GM12865 (cell line): ENCODE measurements at regions not wholly inside any gene's neighbourhood (a gene's known extent, or its start where the extent isn't known, plus 50 kb on each side); places are given as distances from the start of the nearest gene placed in this dataset.

Experiments used
- DNase-seq: peaks from one replicate; pipeline ENCODE4 v3.0.0; 2010; ENCODE audit warnings: low read depth
- H3K4me3 ChIP-seq: 2 replicates; pipeline ENCODE4 v1.5.1; 2011; ENCODE audit warnings: mild to moderate bottlenecking, low read depth, low read length, control low read depth
- TF ChIP-seq, protein P1 (sequence below): IDR thresholded peaks from 2 replicates; pipeline ENCODE4 v1.5.1; 2011; ENCODE audit warnings: low read length, control low read depth, low read depth, inconsistent platforms; ENCODE audit not compliant: insufficient read depth; ENCODE audit errors: missing control alignments

DNA sequence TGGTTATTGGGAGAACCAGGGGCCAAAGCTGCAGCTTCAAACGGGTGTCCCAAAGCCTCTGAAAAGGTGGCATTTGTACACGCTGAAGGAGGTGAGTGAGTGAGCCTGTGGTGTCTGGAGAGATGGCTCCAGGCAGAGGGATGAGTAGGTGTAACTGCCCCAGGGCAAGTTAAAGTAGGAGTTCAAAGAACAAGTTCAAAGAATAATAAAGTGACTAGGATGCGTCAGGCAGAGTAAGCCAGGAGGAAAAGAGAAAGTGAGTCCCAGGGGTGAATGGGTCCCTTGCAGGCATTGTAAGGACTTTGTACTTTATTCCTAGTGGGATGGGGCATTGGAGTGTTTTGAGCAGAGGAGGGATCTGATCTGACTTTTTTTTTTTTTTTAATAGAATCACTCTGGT lies 201.4 kb upstream of the PWP1 start:
- no peak overlapping the region for H3K4me3 ChIP-seq
- TF ChIP-seq, protein P1, sequence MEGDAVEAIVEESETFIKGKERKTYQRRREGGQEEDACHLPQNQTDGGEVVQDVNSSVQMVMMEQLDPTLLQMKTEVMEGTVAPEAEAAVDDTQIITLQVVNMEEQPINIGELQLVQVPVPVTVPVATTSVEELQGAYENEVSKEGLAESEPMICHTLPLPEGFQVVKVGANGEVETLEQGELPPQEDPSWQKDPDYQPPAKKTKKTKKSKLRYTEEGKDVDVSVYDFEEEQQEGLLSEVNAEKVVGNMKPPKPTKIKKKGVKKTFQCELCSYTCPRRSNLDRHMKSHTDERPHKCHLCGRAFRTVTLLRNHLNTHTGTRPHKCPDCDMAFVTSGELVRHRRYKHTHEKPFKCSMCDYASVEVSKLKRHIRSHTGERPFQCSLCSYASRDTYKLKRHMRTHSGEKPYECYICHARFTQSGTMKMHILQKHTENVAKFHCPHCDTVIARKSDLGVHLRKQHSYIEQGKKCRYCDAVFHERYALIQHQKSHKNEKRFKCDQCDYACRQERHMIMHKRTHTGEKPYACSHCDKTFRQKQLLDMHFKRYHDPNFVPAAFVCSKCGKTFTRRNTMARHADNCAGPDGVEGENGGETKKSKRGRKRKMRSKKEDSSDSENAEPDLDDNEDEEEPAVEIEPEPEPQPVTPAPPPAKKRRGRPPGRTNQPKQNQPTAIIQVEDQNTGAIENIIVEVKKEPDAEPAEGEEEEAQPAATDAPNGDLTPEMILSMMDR: no peak
- no peak for DNase-seq

DNA sequence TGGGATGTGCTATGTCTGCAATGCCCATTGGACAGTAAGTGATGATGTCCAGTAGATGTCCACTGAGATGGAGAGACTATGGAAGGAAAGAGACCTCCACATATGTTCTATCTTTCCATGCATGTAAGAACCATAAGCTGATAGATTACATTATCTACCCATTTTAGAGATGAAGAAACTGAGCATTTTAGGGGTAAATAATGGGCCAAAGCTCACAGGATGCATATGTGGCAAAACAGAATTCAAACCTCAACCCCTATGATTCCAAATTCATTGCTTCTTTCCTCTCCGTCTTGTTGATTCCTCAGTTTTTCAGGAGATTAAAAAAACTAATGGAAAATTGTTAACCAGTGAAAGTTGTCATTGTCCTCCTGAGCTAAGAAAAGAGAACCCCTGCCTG lies 200.7 kb upstream of the PWP1 start:
- H3K4me3 ChIP-seq: no peak overlapping the region
- TF ChIP-seq, protein P1: no peak
- no peak for DNase-seq

DNA sequence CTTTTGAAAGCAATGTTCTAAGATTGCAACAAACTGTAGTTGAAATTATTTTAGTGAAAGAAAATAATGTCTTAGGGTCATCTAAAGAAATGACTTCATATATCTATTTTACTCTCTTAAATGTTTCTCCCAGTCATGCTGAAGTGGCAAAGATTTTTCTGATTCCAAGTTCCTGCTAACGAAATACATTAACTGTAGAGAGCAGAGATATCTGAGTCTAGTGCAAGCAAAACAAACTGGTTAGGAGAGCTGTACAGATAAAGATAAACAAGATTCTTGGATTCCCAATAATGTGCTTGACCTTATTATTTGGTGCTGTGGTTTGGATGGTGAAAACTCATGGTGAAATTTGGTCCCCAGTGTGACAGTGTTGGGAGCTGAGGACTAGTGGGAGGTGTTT lies 199.9 kb upstream of the PWP1 start:
- no peak for DNase-seq
- no peak overlapping the region for H3K4me3 ChIP-seq
- TF ChIP-seq, protein P1: no peak

DNA sequence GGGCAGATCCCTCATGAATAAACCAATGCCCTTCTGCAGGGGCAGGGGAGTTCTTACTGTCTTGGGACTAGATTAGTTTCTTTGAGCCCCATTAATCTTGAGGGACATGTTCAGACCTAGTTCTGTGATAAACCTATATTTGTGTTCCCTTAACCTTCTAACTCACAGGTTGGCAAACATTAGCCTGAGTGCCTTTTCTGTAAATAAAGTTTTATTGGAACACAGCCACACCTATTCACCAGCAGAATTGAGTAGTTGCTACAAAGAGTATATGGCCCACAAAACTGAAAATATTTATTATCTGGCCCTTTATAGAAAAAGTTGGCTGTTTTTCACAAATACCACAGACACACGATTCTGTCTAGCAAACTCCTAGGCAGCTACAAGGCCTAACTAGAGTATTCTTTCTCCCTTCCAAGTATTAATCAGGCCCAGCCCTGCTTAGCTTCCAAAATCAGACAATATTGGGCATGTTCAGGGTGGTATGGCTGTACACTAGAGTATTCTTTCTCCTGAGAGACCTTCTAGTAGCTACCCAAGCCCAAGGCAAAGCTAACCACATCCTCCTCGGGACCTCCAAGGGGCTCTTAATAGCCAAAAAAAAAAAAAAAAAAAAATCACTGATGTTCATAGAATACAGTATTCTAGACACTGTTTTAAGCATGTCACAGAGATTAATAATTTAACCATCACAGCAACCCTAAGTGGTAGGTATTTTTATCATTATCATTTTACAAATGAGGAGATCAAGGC lies 199.3 kb upstream of the PWP1 start:
- H3K4me3 ChIP-seq: no peak overlapping the region
- DNase-seq: no peak
- TF ChIP-seq, protein P1: no peak

DNA sequence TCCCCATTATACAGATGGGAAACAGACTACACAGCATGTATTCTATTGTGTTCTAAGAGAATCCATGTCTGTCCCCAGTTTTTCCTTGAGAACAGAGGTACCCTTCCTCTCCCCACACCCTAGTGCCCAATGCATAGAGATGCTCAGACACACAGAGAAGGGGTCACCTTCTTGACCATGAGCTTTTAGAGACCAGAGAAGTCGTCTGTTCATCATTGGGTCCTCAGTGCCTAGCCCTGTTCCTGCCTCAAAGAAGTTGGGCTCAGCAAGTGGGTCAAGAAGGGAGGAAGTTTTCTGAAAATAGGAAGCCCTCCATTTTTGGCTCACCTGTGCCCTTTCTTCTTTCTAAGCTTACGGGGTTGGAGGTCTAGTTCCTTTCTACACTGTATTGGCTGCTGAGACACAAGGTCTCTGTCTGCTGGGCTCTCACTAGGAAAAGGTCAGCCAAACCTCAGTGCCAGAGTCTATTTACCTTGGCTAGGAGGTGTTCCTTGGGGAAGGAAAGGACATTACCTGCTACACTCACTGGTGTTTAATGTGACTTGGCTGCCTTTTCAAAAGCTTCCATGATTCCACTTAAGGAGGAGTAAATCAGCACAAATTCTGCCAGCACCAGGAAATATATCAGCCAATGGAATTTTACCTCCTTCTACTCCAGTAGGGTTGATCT lies 198.5 kb upstream of the PWP1 start:
- no peak for DNase-seq
- TF ChIP-seq, protein P1: no peak
- H3K4me3 ChIP-seq: no peak overlapping the region

DNA sequence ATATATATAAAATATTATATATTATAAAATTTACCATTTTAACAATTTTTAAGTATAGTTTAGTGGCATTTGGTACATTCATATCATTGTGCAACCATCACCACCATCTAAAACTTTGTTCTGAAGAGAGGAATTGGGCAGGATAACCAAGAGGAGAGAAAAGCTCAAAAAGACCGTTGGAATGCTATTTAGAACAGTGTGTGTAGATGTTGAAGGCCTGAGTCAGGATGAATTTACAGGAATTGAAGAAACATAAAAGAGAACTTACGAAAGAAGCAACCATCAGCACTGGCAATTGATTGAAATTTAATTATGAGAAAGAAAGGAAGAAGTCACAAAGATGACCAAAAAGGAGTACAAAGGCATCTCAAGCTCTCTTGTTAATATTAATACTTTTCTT lies 196.9 kb upstream of the PWP1 start:
- TF ChIP-seq, protein P1: no peak
- no peak overlapping the region for H3K4me3 ChIP-seq
- DNase-seq: no peak
